ENCODE measurements at regions not wholly inside any gene's neighbourhood (a gene's known extent, or its start where the extent isn't known, plus 50 kb on each side); places are given as distances from the start of the nearest gene placed in this dataset.

DNA sequence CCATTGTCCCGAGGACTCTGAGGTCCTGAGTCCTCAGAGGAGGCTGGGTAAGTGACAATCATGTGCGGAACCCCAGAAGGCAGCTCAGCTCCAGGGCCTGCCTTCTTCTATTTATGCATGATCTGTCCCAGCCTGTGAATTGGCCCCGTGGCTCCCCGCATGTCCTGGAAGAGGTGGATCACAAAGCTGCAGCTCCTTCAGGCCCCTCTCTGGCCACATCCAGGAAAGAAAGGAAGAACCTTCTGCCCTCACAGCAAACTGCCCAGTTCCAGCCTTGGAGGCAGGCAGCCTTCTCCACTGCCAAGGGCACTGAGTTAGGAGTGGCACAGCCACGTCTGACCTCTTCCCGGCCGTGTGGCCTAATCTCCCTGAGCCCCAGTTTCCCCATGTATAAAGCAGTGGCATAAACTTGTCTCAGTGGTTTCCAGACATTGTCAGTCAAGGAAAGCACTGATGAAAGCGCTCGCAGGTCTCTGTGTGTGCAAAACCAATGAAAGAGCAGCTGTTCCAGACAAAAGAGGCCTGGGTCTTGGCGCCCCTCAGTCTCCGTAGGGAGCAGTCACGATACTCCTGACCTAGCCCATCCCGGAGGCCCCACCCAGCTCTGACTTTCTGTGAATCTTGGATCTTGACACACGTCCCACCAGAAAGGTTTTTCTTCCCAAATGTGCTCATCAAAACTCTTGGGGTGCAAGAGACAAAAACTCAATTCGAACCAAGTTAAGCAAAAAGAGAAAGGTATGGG, 497.3 kb downstream of the SHQ1 start:
- no peak overlapping the region for H3K4me3 Mint-ChIP-seq
- H3K9me3 Mint-ChIP-seq = peaks cover 3% of the 10 kb centered on the region
- POLR2A ChIA-PET = no interaction called here
- H3K4me1 Mint-ChIP-seq = peaks cover 35% of the 10 kb centered on the region
- H3K27me3 Mint-ChIP-seq = no peaks in the 10 kb centered on the region
- no peak for DNase-seq
- H3K36me3 Mint-ChIP-seq (ENCODE audit: low read depth) = no peaks in the 10 kb centered on the region
- no peak overlapping the region for H3K27ac Mint-ChIP-seq
- CTCF ChIA-PET = interaction anchor here (0.6 kb wide), 2 partner anchors 24 to 495 kb away, joined by 3 read pairs; no protein-coding TSS in a partner anchor

- ChIA-PET CTCF (interaction anchor here (0.6 to 1.8 kb wide), 4 partner anchors 8 to 363 kb away, joined by 3 to 4 read pairs (median 3); no protein-coding TSS in a partner anchor), POLR2A (no interaction called here)
- Mint-ChIP-seq H3K9me3 (peaks cover 3% of the 10 kb centered on the region), H3K36me3 (ENCODE audit: low read depth) (no peaks in the 10 kb centered on the region), H3K4me3 (no peak overlapping the region), H3K27ac (peak overlapping the region; percentile 71), H3K4me1 (peaks cover 60% of the 10 kb centered on the region), H3K27me3 (no peaks in the 10 kb centered on the region)
- no peak for DNase-seq
These were observed 499.9 kb downstream of the SHQ1 start for GRCh38 chr3:72348357-72348756.

- ChIA-PET POLR2A (no interaction called here), CTCF (interaction anchor here (0.6 to 1.8 kb wide), 5 partner anchors 8 to 363 kb away, joined by 3 to 4 read pairs (median 3); no protein-coding TSS in a partner anchor)
- Mint-ChIP-seq H3K27ac (peak overlapping the region; percentile 71), H3K4me1 (peaks cover 65% of the 10 kb centered on the region), H3K9me3 (peaks cover 3% of the 10 kb centered on the region), H3K4me3 (no peak overlapping the region), H3K36me3 (ENCODE audit: low read depth) (no peaks in the 10 kb centered on the region), H3K27me3 (no peaks in the 10 kb centered on the region)
- peak; percentile 57 for DNase-seq
These were observed 500.4 kb downstream of the SHQ1 start for GRCh38 chr3:72347819-72348319.

- Mint-ChIP-seq H3K36me3 (ENCODE audit: low read depth) (no peaks in the 10 kb centered on the region), H3K9me3 (peaks cover 3% of the 10 kb centered on the region), H3K4me1 (peaks cover 74% of the 10 kb centered on the region), H3K4me3 (no peak overlapping the region), H3K27me3 (no peaks in the 10 kb centered on the region), H3K27ac (peak overlapping the region; percentile 83)
- ChIA-PET CTCF (interaction anchor here (1.8 kb wide), 1 partner anchor 11 kb away, joined by 4 read pairs; no protein-coding TSS in a partner anchor), POLR2A (no interaction called here)
- peak; percentile 33 for DNase-seq
These were observed 501.7 kb downstream of the SHQ1 start for GRCh38 chr3:72346526-72346926.

- Mint-ChIP-seq H3K27ac (peak overlapping the region; percentile 83), H3K9me3 (peaks cover 3% of the 10 kb centered on the region), H3K27me3 (no peaks in the 10 kb centered on the region), H3K36me3 (ENCODE audit: low read depth) (no peaks in the 10 kb centered on the region), H3K4me3 (no peak overlapping the region), H3K4me1 (peaks cover 76% of the 10 kb centered on the region)
- CTCF ChIA-PET = interaction anchor here (0.6 to 1.5 kb wide), 2 partner anchors 34 to 137 kb away, joined by 3 to 5 read pairs; no protein-coding TSS in a partner anchor
- POLR2A ChIA-PET = no interaction called here
- no peak for DNase-seq
These were observed 502.3 kb downstream of the SHQ1 start for GRCh38 chr3:72345980-72346379.

GRCh38 chr3:72345237-72345878, 502.9 kb downstream of the SHQ1 start:
- H3K27ac Mint-ChIP-seq = peak overlapping the region; percentile 83
- no peak overlapping the region for H3K4me3 Mint-ChIP-seq
- no peaks in the 10 kb centered on the region for H3K27me3 Mint-ChIP-seq
- POLR2A ChIA-PET = no interaction called here
- H3K36me3 Mint-ChIP-seq (ENCODE audit: low read depth) = no peaks in the 10 kb centered on the region
- H3K4me1 Mint-ChIP-seq = peaks cover 76% of the 10 kb centered on the region
- DNase-seq = peak; percentile 41
- H3K9me3 Mint-ChIP-seq = peaks cover 3% of the 10 kb centered on the region
- CTCF ChIA-PET = interaction anchor here (0.6 to 1.5 kb wide), 2 partner anchors 33 to 138 kb away, joined by 3 to 5 read pairs; no protein-coding TSS in a partner anchor

DNA sequence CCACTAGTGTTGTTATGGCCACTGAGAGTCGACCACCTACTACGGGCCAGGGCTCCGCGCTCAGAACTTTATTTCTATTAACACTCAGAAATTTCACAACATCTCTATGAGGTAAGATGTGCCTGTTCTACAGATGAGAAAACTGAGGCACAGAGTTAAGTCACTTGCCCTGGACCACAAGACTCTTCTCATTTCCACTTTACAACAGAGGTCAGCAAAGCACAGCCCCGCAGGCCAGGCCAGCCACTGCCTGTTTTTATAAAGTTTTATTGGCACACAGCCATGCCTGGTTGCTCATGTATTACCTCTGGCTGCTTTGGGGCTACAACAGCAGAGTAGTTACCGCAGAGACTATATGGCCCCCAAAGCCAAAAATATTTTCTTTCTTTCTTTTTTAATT, 503.6 kb downstream of the SHQ1 start:
- H3K27me3 Mint-ChIP-seq = no peaks in the 10 kb centered on the region
- no peak overlapping the region for H3K27ac Mint-ChIP-seq
- CTCF ChIA-PET = interaction anchor here (1.5 kb wide), 1 partner anchor 32 kb away, joined by 5 read pairs; no protein-coding TSS in a partner anchor
- no peak overlapping the region for H3K4me3 Mint-ChIP-seq
- POLR2A ChIA-PET = no interaction called here
- H3K9me3 Mint-ChIP-seq = peaks cover 3% of the 10 kb centered on the region
- peaks cover 76% of the 10 kb centered on the region for H3K4me1 Mint-ChIP-seq
- H3K36me3 Mint-ChIP-seq (ENCODE audit: low read depth) = no peaks in the 10 kb centered on the region
- no peak for DNase-seq

DNA sequence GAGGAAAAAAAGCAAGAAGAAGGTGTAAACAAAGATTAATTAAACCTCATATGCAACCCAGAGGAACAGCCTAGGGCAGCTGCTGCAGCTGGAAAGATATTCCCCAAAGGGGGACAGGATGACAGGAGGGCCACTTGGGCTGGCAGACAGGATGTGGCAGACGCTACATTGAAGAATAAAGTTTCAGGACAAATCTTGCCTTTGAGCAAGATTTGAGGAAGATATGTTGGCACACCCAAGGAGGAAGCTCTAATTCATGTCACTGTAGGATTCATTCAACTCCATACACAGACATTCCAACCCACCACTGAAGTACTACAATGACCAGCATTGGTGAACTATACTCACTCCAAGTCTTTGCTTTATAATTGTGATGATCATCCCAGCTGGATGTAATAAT, 504.0 kb downstream of the SHQ1 start:
- CTCF ChIA-PET = no interaction called here

GRCh38 chr3:72343078-72343477, 505.2 kb downstream of the SHQ1 start:
- peaks cover 63% of the 10 kb centered on the region for H3K4me1 Mint-ChIP-seq
- H3K27me3 Mint-ChIP-seq = no peaks in the 10 kb centered on the region
- H3K4me3 Mint-ChIP-seq = no peak overlapping the region
- POLR2A ChIA-PET = no interaction called here
- DNase-seq = peak; percentile 35
- H3K36me3 Mint-ChIP-seq (ENCODE audit: low read depth) = no peaks in the 10 kb centered on the region
- H3K9me3 Mint-ChIP-seq = no peaks in the 10 kb centered on the region
- CTCF ChIA-PET = no interaction called here
- peak overlapping the region; percentile 60 for H3K27ac Mint-ChIP-seq

More for the DNA sequence above, 504.0 kb downstream of the SHQ1 start:
- Mint-ChIP-seq H3K36me3 (ENCODE audit: low read depth) (no peaks in the 10 kb centered on the region), H3K4me3 (no peak overlapping the region), H3K4me1 (peaks cover 73% of the 10 kb centered on the region), H3K27me3 (no peaks in the 10 kb centered on the region), H3K9me3 (peaks cover 2% of the 10 kb centered on the region), H3K27ac (peak overlapping the region; percentile 76)
- POLR2A ChIA-PET = no interaction called here
- DNase-seq = no peak

DNA sequence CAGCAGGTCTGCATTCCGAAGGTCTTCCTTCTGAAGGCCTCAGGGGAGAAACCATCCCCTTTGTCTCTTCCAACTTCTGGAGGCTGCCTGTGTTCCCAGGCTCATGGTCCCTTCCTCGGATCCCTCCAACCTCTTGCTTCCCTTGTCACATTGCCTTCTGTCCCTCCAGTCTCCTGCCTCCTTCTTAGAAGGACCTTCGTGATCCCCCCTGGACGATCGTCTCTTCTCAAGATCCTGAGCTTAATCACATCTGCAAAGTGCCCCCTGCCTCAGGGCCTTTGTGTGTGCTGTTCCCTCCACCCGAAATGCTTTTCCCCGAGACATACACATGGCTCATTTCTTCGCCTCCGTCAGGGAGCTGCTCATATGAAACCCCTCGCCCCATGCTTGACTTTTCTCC, 505.8 kb downstream of the SHQ1 start:
- DNase-seq = no peak
- no peaks in the 10 kb centered on the region for H3K27me3 Mint-ChIP-seq
- POLR2A ChIA-PET = no interaction called here
- H3K9me3 Mint-ChIP-seq = no peaks in the 10 kb centered on the region
- H3K4me3 Mint-ChIP-seq = no peak overlapping the region
- CTCF ChIA-PET = no interaction called here
- peaks cover 56% of the 10 kb centered on the region for H3K4me1 Mint-ChIP-seq
- H3K27ac Mint-ChIP-seq = peak overlapping the region; percentile 60
- H3K36me3 Mint-ChIP-seq (ENCODE audit: low read depth) = no peaks in the 10 kb centered on the region

- H3K9me3 Mint-ChIP-seq = no peaks in the 10 kb centered on the region
- no peak overlapping the region for H3K27ac Mint-ChIP-seq
- no peak for DNase-seq
- H3K27me3 Mint-ChIP-seq = no peaks in the 10 kb centered on the region
- ChIA-PET POLR2A (interaction anchor here (0.6 kb wide), 1 partner anchor 98 kb away, joined by 3 read pairs; no protein-coding TSS in a partner anchor), CTCF (no interaction called here)
- no peaks in the 10 kb centered on the region for H3K36me3 Mint-ChIP-seq (ENCODE audit: low read depth)
- H3K4me3 Mint-ChIP-seq = no peak overlapping the region
- peaks cover 51% of the 10 kb centered on the region for H3K4me1 Mint-ChIP-seq
These were observed 506.3 kb downstream of the SHQ1 start for GRCh38 chr3:72341920-72342319.

GRCh38 chr3:72341380-72341770, 506.9 kb downstream of the SHQ1 start:
- CTCF ChIA-PET = no interaction called here
- Mint-ChIP-seq H3K36me3 (ENCODE audit: low read depth) (no peaks in the 10 kb centered on the region), H3K9me3 (no peaks in the 10 kb centered on the region), H3K4me3 (no peak overlapping the region), H3K27ac (no peak overlapping the region), H3K27me3 (no peaks in the 10 kb centered on the region), H3K4me1 (peaks cover 46% of the 10 kb centered on the region)
- DNase-seq = no peak
- POLR2A ChIA-PET = interaction anchor here (0.6 kb wide), 1 partner anchor 99 kb away, joined by 3 read pairs; no protein-coding TSS in a partner anchor
